ENCODE measurements at regions not wholly inside any gene's neighbourhood (a gene's known extent, or its start where the extent isn't known, plus 50 kb on each side); places are given as distances from the start of the nearest gene placed in this dataset.

DNA sequence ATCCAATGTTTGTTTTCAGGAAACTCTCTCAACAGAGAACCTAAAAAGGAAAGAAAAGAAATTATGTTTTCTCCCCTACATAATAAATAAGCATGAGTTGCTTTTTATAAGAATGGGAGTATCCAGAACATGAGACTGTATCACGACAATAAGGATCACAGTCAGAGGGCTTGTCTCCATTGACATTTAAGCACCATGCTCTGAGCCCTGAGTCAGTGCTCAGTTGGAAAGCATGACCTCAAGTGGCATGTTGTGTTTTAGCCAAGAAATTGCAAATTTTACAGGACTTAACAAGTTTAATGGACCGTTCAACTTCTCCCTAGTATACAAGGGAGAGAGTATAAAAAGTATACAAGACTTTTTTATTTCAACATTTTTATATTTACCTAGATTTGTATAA, 431.6 kb downstream of the GJA1 start:
- no peak overlapping the region for H3K9ac ChIP-seq (ENCODE audit: insufficient read depth, low read depth, low read length)
- H3K4me3 ChIP-seq (replicated peaks in 1 of 3; ENCODE audit: insufficient read depth in 1 of 3, low read depth in 2 of 3, low read length in 3 of 3): no peak overlapping the region
- H3K4me2 ChIP-seq (ENCODE audit: low read depth, low read length): no peak overlapping the region
- ChIA-PET POLR2A (no interaction called here), CTCF (ENCODE audit: low intra/inter-chr PET ratio, low total read pairs) (no interaction called here)
- FAIRE-seq (no peak), DNase-seq (ENCODE audit: low spot score) (no peak), ATAC-seq (no peak)
- WGBS (ENCODE audit: low lambda C conversion rate): 8% methylated on average over 2 of the region's 2 CpGs
- H2AFZ ChIP-seq (ENCODE audit: low read length): no peak overlapping the region
- no peaks in the 10 kb centered on the region for H3K27me3 ChIP-seq (ENCODE audit: control insufficient read depth in 1 of 2, insufficient read depth in 2 of 2, low read length in 2 of 2)
- H3K4me1 ChIP-seq (ENCODE audit: insufficient read depth, low read length): no peaks in the 10 kb centered on the region
- H3K36me3 ChIP-seq (replicated peaks in 1 of 2; ENCODE audit: control insufficient read depth in 1 of 2, insufficient read depth in 2 of 2, low read length in 2 of 2): no peaks in the 10 kb centered on the region
- H3K27ac ChIP-seq (ENCODE audit: extremely low read length, insufficient read depth, low read length): no peak overlapping the region
- TF ChIP-seq SSRP1 (CRISPR knock-in tag; IDR thresholded peaks at IDR 0.05) (no peak), ETV5 (CRISPR knock-in tag; IDR thresholded peaks at IDR 0.05; ENCODE audit: borderline replicate concordance) (no peak), ZFP36 (IDR thresholded peaks at IDR 0.05; ENCODE audit: borderline replicate concordance, low read depth, low read length, partially characterized antibody) (no peak), HNF4A (CRISPR knock-in tag; IDR thresholded peaks at IDR 0.05) (no peak), ZSCAN9 (CRISPR knock-in tag; IDR thresholded peaks at IDR 0.05; ENCODE audit: borderline replicate concordance) (no peak), ZNF33A (CRISPR knock-in tag; IDR thresholded peaks at IDR 0.05; ENCODE audit: borderline replicate concordance) (no peak), TRIM24 (CRISPR knock-in tag; IDR thresholded peaks at IDR 0.05) (no peak), TBX2 (CRISPR knock-in tag; IDR thresholded peaks at IDR 0.05; ENCODE audit: borderline replicate concordance) (no peak), ZNF879 (CRISPR knock-in tag; IDR thresholded peaks at IDR 0.05) (no peak), KDM5B (CRISPR knock-in tag; IDR thresholded peaks at IDR 0.05; ENCODE audit: borderline replicate concordance) (no peak), SRSF9 (IDR thresholded peaks at IDR 0.05; ENCODE audit: borderline replicate concordance, insufficient read depth, low read depth, low read length, poor library complexity, severe bottlenecking) (no peak)
- TF ChIP-seq, protein P1, sequence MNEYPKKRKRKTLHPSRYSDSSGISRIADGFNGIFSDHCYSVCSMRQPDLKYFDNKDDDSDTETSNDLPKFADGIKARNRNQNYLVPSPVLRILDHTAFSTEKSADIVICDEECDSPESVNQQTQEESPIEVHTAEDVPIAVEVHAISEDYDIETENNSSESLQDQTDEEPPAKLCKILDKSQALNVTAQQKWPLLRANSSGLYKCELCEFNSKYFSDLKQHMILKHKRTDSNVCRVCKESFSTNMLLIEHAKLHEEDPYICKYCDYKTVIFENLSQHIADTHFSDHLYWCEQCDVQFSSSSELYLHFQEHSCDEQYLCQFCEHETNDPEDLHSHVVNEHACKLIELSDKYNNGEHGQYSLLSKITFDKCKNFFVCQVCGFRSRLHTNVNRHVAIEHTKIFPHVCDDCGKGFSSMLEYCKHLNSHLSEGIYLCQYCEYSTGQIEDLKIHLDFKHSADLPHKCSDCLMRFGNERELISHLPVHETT (CRISPR knock-in tag; conservative IDR thresholded peaks at IDR 0.05): no peak
- TF ChIP-seq, protein P2, sequence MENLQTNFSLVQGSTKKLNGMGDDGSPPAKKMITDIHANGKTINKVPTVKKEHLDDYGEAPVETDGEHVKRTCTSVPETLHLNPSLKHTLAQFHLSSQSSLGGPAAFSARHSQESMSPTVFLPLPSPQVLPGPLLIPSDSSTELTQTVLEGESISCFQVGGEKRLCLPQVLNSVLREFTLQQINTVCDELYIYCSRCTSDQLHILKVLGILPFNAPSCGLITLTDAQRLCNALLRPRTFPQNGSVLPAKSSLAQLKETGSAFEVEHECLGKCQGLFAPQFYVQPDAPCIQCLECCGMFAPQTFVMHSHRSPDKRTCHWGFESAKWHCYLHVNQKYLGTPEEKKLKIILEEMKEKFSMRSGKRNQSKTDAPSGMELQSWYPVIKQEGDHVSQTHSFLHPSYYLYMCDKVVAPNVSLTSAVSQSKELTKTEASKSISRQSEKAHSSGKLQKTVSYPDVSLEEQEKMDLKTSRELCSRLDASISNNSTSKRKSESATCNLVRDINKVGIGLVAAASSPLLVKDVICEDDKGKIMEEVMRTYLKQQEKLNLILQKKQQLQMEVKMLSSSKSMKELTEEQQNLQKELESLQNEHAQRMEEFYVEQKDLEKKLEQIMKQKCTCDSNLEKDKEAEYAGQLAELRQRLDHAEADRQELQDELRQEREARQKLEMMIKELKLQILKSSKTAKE (CRISPR knock-in tag; IDR thresholded peaks at IDR 0.05; ENCODE audit: borderline replicate concordance): no peak
- TF ChIP-seq, protein P3, sequence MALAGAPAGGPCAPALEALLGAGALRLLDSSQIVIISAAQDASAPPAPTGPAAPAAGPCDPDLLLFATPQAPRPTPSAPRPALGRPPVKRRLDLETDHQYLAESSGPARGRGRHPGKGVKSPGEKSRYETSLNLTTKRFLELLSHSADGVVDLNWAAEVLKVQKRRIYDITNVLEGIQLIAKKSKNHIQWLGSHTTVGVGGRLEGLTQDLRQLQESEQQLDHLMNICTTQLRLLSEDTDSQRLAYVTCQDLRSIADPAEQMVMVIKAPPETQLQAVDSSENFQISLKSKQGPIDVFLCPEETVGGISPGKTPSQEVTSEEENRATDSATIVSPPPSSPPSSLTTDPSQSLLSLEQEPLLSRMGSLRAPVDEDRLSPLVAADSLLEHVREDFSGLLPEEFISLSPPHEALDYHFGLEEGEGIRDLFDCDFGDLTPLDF (CRISPR knock-in tag; IDR thresholded peaks at IDR 0.05): no peak
- intact Hi-C loops (cut with micrococcal nuclease; ENCODE audit: unreplicated experiment) (no loop called here), in situ Hi-C loops (cut with HindIII; ENCODE audit: extremely low pct_ligation_motif_present, low pct_unique_long_range_greater_than_20kb) (no loop called here)
- peaks cover 4% of the 10 kb centered on the region; the same call in 1 of the 2 replicates for H3K9me3 ChIP-seq (ENCODE audit: low read length)
- BruUV-seq (replicated peaks): no TSS peak
- H3K79me2 ChIP-seq (ENCODE audit: insufficient read depth, low read length): no peaks in the 10 kb centered on the region
- no peaks in the 10 kb centered on the region for H4K20me1 ChIP-seq (ENCODE audit: insufficient read depth, low read length)
